ENCODE measurements at regions not wholly inside any gene's neighbourhood (a gene's known extent, or its start where the extent isn't known, plus 50 kb on each side); places are given as distances from the start of the nearest gene placed in this dataset.
A peak's percentile ranks its signal among the peaks of the same experiment; 100 is the strongest.

GRCh38 chr4:133960975-133961374, 240.6 kb downstream of the PABPC4L start:
- H3K27me3 ChIP-seq (ENCODE audit: control insufficient read depth in 2 of 2, insufficient read depth in 2 of 2, low read length in 2 of 2), result no peaks in the 10 kb centered on the region
- 92% methylated on average over 2 of the region's 2 CpGs for WGBS (ENCODE audit: insufficient coverage)
- H3K27ac Mint-ChIP-seq, result no peak overlapping the region
- H3K4me1 Mint-ChIP-seq, result no peaks in the 10 kb centered on the region
- no peak for DNase-seq
- no peaks in the 10 kb centered on the region for H3K4me1 ChIP-seq (ENCODE audit: control insufficient read depth in 1 of 2, insufficient read depth in 2 of 2, low read length in 2 of 2)
- peak overlapping the region in 1 of 2 donors; percentile 6 for H3K4me3 Mint-ChIP-seq
- peaks cover 0 to 20% (median 12%) of the 10 kb centered on the region in 7 donors for H3K9me3 Mint-ChIP-seq
- H3K36me3 Mint-ChIP-seq, result no peaks in the 10 kb centered on the region
- intact Hi-C loops (cut with micrococcal nuclease), result no loop called here
- no peaks in the 10 kb centered on the region for H3K36me3 ChIP-seq (replicated peaks in 1 of 2; ENCODE audit: control insufficient read depth in 1 of 2, insufficient read depth in 2 of 2, low read length in 2 of 2)
- no peaks in the 10 kb centered on the region for H4K20me1 ChIP-seq (ENCODE audit: insufficient read depth, low read length)
- H3K79me2 ChIP-seq (ENCODE audit: insufficient read depth, low read length), result no peaks in the 10 kb centered on the region
- no peak overlapping the region for H2AFZ ChIP-seq (ENCODE audit: insufficient read depth, low read depth, low read length, poor library complexity, severe bottlenecking)
- H3K4me3 ChIP-seq (replicated peaks in 1 of 3; ENCODE audit: low read depth in 2 of 3, low read length in 3 of 3), result no peak overlapping the region
- TF ChIP-seq, protein P1, sequence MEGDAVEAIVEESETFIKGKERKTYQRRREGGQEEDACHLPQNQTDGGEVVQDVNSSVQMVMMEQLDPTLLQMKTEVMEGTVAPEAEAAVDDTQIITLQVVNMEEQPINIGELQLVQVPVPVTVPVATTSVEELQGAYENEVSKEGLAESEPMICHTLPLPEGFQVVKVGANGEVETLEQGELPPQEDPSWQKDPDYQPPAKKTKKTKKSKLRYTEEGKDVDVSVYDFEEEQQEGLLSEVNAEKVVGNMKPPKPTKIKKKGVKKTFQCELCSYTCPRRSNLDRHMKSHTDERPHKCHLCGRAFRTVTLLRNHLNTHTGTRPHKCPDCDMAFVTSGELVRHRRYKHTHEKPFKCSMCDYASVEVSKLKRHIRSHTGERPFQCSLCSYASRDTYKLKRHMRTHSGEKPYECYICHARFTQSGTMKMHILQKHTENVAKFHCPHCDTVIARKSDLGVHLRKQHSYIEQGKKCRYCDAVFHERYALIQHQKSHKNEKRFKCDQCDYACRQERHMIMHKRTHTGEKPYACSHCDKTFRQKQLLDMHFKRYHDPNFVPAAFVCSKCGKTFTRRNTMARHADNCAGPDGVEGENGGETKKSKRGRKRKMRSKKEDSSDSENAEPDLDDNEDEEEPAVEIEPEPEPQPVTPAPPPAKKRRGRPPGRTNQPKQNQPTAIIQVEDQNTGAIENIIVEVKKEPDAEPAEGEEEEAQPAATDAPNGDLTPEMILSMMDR (IDR thresholded peaks at IDR 0.05), result no peak
- no peak overlapping the region for H3K27ac ChIP-seq (ENCODE audit: low read depth in 1 of 2, low read length in 2 of 2)
- peaks cover 0 to 3% (median 0%) of the 10 kb centered on the region in 3 donors for H3K27me3 Mint-ChIP-seq (ENCODE audit: low read depth in 3 of 3)
- H3K4me2 ChIP-seq (replicated peaks; ENCODE audit: extremely low read depth, low read length, poor library complexity, severe bottlenecking), result no peak overlapping the region
- H3K9ac ChIP-seq (ENCODE audit: insufficient read depth, low read length, poor library complexity, severe bottlenecking), result no peak overlapping the region
- H3K9me3 ChIP-seq (replicated peaks in 1 of 2; ENCODE audit: control insufficient read depth in 1 of 2, insufficient read depth in 1 of 2, low read length in 2 of 2), result peaks cover 6 to 9% of the 10 kb centered on the region in 2 donors

GRCh38 chr4:133943081-133943480, 258.5 kb downstream of the PABPC4L start:
- H3K36me3 Mint-ChIP-seq, result no peaks in the 10 kb centered on the region
- intact Hi-C loops (cut with micrococcal nuclease), result no loop called here
- TF ChIP-seq, protein P1 (IDR thresholded peaks at IDR 0.05), result no peak
- Histone ChIP-seq H2AFZ (ENCODE audit: insufficient read depth, low read depth, low read length, poor library complexity, severe bottlenecking) (no peak overlapping the region), H3K36me3 (replicated peaks in 1 of 2; ENCODE audit: control insufficient read depth in 1 of 2, insufficient read depth in 2 of 2, low read length in 2 of 2) (no peaks in the 10 kb centered on the region), H3K27ac (ENCODE audit: low read depth in 1 of 2, low read length in 2 of 2) (no peak overlapping the region), H3K27me3 (ENCODE audit: control insufficient read depth in 2 of 2, insufficient read depth in 2 of 2, low read length in 2 of 2) (no peaks in the 10 kb centered on the region), H3K79me2 (ENCODE audit: insufficient read depth, low read length) (no peaks in the 10 kb centered on the region), H3K9ac (ENCODE audit: insufficient read depth, low read length, poor library complexity, severe bottlenecking) (no peak overlapping the region), H4K20me1 (ENCODE audit: insufficient read depth, low read length) (no peaks in the 10 kb centered on the region), H3K4me1 (ENCODE audit: control insufficient read depth in 1 of 2, insufficient read depth in 2 of 2, low read length in 2 of 2) (no peaks in the 10 kb centered on the region), H3K4me3 (replicated peaks in 1 of 3; ENCODE audit: low read depth in 2 of 3, low read length in 3 of 3) (no peak overlapping the region), H3K4me2 (replicated peaks; ENCODE audit: extremely low read depth, low read length, poor library complexity, severe bottlenecking) (no peak overlapping the region), H3K9me3 (replicated peaks in 1 of 2; ENCODE audit: control insufficient read depth in 1 of 2, insufficient read depth in 1 of 2, low read length in 2 of 2) (no peaks in the 10 kb centered on the region)
- WGBS (ENCODE audit: insufficient coverage), result no CpG with 5 or more reads among the region's 1 CpG
- H3K27ac Mint-ChIP-seq, result no peak overlapping the region
- no peak for DNase-seq
- no peak overlapping the region for H3K4me3 Mint-ChIP-seq
- H3K4me1 Mint-ChIP-seq, result no peaks in the 10 kb centered on the region
- no peaks in the 10 kb centered on the region for H3K27me3 Mint-ChIP-seq (ENCODE audit: low read depth in 3 of 3)
- peaks cover 0 to 9% (median 0%) of the 10 kb centered on the region in 7 donors for H3K9me3 Mint-ChIP-seq
